D721Med (cell line): ENCODE measurements at regions not wholly inside any gene's neighbourhood (a gene's known extent, or its start where the extent isn't known, plus 50 kb on each side); places are given as distances from the start of the nearest gene placed in this dataset.

Experiments used
- DNase-seq: peaks from one replicate; pipeline ENCODE4 v3.0.0; 2011; ENCODE audit warnings: low spot score; ENCODE audit not compliant: insufficient read length
- FAIRE-seq: peaks from 2 replicates; lab custom pipeline; 2011; peaks lifted over from hg19 to GRCh38; lab: Jason Lieb, UNC
- CTCF ChIP-seq: IDR thresholded peaks from 2 replicates; pipeline ENCODE4 v1.5.1; 2012; ENCODE audit warnings: mild to moderate bottlenecking, control low read depth; ENCODE audit not compliant: insufficient read depth; ENCODE audit errors: missing control alignments

DNA sequence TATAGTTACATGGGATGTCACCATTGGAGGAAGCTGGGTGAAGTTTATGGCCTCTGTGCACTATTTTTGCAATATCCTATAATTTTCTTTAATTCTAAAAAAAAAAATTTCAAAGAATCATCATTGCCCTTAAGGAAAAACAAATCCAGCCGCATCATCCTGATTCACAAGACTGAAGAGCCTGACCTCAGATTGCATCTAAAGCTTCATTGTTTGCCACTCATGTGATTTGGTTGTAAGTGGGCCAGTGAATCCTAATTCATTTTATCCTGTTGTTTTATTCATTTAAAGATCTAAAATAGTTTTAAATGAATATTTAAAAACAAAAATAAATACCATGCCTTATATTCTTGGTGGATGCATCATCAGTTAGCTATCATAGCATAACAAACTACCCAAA lies 504.5 kb downstream of the TBC1D4 start:
- DNase-seq (no peak), FAIRE-seq (no peak)
- TF ChIP-seq CTCF: no peak

- no peak for FAIRE-seq
- DNase-seq: no peak
- TF ChIP-seq CTCF: no peak
These were observed 506.9 kb downstream of the TBC1D4 start for GRCh38 chr13:74975111-74975510.

DNA sequence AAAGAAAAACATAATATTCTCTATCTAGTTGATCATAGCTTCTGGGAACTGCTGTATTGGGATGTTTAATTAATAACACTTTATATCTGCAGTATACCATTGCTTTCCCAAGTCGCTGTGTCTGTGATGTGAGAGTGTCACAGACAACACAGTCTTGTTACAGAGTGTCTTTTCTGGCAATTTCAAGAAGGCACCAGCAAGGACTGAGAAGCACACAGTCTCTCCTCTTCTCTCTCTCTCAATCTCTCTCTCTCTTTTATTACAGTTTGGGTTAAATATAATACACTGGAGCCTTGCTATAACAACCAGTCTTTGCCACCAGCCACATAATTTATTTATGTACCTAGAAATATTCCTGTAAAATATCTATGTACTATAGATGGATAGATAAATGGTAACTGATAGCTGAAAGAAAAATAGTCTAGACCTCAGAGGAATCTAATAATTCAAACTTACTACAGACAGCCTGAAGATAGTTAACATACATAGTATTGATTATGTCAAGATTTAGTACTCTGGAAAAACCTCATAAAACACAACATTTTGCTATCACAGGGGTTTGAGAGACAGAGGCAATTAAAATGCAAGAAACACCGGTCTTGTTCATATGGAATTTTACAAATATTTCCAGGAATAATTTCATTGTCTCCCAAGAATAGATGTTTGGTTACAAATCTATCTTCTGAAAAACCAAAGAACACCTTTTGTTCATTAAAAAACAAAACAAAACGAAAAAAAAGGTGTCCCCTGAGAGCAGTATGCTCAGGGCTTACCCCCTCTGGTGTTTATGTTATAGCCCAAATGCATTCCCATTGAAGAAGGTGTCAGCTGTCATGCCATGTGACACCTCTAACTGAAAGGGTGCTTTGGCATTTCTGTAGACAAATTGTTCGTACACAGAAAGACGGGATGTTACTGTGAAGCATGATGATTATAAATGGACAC lies 507.8 kb downstream of the TBC1D4 start:
- DNase-seq (no peak), FAIRE-seq (no peak)
- no peak for TF ChIP-seq CTCF

DNA sequence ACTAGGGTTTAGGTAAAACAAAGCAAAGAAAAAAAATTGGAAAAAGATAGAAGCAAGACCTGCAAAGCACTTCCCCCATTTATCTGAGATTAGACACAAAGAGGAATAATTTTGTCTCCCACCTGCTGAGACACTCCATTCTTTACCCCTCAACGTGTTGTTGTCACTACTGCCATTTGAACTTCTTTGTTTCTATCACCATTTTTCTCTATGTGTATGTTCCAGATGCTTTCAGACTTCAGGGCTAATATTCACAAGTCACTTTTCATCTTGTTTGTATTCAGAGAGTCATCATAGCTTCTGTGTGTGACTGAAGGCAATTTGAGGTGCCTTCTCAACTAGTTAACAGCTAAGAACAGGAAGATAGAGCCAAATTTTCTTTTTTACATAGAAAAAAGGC lies 512.5 kb downstream of the TBC1D4 start:
- DNase-seq: no peak
- FAIRE-seq: no peak
- TF ChIP-seq CTCF: no peak

DNA sequence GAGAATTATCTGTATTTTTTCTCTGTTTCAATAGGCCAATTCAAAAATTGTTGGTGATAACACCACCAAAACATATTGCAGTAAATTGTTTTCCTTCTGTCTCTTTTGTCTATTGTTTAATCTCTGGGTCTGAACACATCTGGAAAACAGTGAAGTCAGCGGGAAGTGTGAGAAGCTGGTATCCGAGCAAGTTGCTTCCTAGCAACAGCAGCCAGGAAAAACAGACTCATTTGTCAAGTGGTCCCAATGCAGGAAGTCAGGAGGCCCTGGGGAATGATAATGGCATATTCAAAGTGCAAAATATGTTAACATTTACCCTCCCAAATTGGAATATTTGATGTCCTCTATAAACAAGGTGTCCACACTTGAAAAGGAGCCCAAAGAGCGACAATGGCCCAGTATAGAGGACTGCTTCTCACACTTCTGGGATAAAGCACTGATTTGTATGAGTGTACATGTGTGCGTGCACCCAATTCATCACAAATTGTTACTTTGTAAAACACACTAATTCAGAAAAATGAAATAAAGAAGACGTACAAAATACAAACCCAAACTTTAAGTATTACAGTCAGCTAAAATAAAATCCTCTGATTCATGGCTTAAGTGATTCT lies 515.0 kb downstream of the TBC1D4 start:
- no peak for TF ChIP-seq CTCF
- DNase-seq (no peak), FAIRE-seq (no peak)

- FAIRE-seq (no peak), DNase-seq (no peak)
- no peak for TF ChIP-seq CTCF
These were observed 515.7 kb downstream of the TBC1D4 start for GRCh38 chr13:74966275-74966674.

- TF ChIP-seq CTCF: no peak
- DNase-seq: no peak
- no peak for FAIRE-seq
These were observed 536.3 kb downstream of the TBC1D4 start for GRCh38 chr13:74945637-74946036.
